Body of pancreas (tissue), 4 donors: ENCODE measurements at regions not wholly inside any gene's neighbourhood (a gene's known extent, or its start where the extent isn't known, plus 50 kb on each side); places are given as distances from the start of the nearest gene placed in this dataset.

Experiments used
- POLR2A ChIP-seq, 3 donors: fragments of 450-650 bp; IDR thresholded peaks; one replicate each; pipeline ENCODE4 v1.6.1; 2016; ENCODE audit warnings: antibody characterized with exemption in 3 of 3, mild to moderate bottlenecking in 2 of 3
- TF ChIP-seq, protein P1 (sequence below), 7 experiments: fragments of 450-650 bp in 4 of 7; fragments of 200-600 bp in 3 of 7; sonication (generic) in 3 of 7; IDR thresholded peaks; one replicate each; pipeline ENCODE4 v1.5.1; 2016 to 2019; ENCODE audit warnings: antibody characterized with exemption in 7 of 7

DNA sequence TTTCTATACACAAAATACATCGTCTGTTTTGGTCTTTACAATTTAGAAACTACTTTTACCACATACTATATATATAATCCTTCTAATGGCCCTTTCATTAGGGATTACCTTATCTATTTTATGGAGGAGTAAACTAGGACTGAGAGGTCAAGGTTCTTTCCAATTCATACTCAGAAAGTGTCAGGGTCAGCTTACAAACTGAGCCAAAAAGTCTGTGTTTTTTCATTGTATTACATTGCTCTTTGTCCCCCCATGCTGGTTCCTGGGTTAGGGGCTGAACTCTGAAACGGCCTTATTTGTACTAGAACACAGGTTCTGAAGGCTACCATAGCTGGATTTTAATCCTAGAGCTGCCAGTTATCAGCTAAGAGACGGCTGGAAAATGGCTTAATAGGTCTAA lies 368.1 kb downstream of the GRIN2B start:
- no peak for TF ChIP-seq POLR2A (IDR thresholded peaks at IDR 0.05)
- TF ChIP-seq, protein P1, sequence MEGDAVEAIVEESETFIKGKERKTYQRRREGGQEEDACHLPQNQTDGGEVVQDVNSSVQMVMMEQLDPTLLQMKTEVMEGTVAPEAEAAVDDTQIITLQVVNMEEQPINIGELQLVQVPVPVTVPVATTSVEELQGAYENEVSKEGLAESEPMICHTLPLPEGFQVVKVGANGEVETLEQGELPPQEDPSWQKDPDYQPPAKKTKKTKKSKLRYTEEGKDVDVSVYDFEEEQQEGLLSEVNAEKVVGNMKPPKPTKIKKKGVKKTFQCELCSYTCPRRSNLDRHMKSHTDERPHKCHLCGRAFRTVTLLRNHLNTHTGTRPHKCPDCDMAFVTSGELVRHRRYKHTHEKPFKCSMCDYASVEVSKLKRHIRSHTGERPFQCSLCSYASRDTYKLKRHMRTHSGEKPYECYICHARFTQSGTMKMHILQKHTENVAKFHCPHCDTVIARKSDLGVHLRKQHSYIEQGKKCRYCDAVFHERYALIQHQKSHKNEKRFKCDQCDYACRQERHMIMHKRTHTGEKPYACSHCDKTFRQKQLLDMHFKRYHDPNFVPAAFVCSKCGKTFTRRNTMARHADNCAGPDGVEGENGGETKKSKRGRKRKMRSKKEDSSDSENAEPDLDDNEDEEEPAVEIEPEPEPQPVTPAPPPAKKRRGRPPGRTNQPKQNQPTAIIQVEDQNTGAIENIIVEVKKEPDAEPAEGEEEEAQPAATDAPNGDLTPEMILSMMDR (IDR thresholded peaks at IDR 0.05): no peak
